ENCODE measurements at regions not wholly inside any gene's neighbourhood (a gene's known extent, or its start where the extent isn't known, plus 50 kb on each side); places are given as distances from the start of the nearest gene placed in this dataset.

- no peak for DNase-seq (ENCODE audit: low read depth in 2 of 2)
Measured at GRCh38 chr3:10762611-10763247, 53.3 kb upstream of the SLC6A11 start.

- no peak for DNase-seq (ENCODE audit: low read depth in 2 of 2)
Measured at GRCh38 chr3:10763248-10763620, 52.8 kb upstream of the SLC6A11 start.

GRCh38 chr3:10763817-10764258, 52.2 kb upstream of the SLC6A11 start:
- DNase-seq (ENCODE audit: low read depth in 2 of 2) = no peak

GRCh38 chr3:10764259-10765051, 51.6 kb upstream of the SLC6A11 start:
- DNase-seq (ENCODE audit: low read depth in 2 of 2) = no peak

- DNase-seq (ENCODE audit: low read depth in 2 of 2) = no peak
Measured at GRCh38 chr3:10766049-10766705, 49.9 kb upstream of the SLC6A11 start.

Measured in stimulated activated CD4-positive, alpha-beta T cell treated with anti-CD3 and anti-CD28 coated beads, Interleukin-1b, Interleukin-23, amount 100 ng/mL, for 1 hour (primary cell).